ENCODE measurements at regions not wholly inside any gene's neighbourhood (a gene's known extent, or its start where the extent isn't known, plus 50 kb on each side); places are given as distances from the start of the nearest gene placed in this dataset.

DNA sequence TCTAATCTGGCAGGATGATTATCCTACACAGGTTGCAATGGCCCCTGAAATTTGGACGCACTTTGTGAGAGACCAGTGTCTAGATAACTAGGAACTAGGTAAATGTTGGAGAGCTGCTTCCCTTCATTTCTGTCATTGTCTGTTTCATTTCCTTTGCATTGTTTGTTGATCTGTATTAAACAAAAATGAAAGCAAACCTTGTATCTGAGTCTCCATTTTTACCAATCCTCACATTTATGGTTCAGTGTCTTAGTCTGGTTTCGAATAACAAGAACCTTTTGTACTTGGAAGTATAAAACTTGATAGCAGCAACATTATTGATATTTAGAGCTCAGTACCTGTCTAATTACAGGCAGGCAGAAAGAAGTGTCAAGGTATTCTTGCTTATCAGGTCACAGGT, 105.5 kb downstream of the MRPS30 start:
- TF ChIP-seq, protein P1, sequence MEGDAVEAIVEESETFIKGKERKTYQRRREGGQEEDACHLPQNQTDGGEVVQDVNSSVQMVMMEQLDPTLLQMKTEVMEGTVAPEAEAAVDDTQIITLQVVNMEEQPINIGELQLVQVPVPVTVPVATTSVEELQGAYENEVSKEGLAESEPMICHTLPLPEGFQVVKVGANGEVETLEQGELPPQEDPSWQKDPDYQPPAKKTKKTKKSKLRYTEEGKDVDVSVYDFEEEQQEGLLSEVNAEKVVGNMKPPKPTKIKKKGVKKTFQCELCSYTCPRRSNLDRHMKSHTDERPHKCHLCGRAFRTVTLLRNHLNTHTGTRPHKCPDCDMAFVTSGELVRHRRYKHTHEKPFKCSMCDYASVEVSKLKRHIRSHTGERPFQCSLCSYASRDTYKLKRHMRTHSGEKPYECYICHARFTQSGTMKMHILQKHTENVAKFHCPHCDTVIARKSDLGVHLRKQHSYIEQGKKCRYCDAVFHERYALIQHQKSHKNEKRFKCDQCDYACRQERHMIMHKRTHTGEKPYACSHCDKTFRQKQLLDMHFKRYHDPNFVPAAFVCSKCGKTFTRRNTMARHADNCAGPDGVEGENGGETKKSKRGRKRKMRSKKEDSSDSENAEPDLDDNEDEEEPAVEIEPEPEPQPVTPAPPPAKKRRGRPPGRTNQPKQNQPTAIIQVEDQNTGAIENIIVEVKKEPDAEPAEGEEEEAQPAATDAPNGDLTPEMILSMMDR (IDR thresholded peaks at IDR 0.05; ENCODE audit: insufficient read depth, low read length), result no peak
- TF ChIP-seq, protein P2, sequence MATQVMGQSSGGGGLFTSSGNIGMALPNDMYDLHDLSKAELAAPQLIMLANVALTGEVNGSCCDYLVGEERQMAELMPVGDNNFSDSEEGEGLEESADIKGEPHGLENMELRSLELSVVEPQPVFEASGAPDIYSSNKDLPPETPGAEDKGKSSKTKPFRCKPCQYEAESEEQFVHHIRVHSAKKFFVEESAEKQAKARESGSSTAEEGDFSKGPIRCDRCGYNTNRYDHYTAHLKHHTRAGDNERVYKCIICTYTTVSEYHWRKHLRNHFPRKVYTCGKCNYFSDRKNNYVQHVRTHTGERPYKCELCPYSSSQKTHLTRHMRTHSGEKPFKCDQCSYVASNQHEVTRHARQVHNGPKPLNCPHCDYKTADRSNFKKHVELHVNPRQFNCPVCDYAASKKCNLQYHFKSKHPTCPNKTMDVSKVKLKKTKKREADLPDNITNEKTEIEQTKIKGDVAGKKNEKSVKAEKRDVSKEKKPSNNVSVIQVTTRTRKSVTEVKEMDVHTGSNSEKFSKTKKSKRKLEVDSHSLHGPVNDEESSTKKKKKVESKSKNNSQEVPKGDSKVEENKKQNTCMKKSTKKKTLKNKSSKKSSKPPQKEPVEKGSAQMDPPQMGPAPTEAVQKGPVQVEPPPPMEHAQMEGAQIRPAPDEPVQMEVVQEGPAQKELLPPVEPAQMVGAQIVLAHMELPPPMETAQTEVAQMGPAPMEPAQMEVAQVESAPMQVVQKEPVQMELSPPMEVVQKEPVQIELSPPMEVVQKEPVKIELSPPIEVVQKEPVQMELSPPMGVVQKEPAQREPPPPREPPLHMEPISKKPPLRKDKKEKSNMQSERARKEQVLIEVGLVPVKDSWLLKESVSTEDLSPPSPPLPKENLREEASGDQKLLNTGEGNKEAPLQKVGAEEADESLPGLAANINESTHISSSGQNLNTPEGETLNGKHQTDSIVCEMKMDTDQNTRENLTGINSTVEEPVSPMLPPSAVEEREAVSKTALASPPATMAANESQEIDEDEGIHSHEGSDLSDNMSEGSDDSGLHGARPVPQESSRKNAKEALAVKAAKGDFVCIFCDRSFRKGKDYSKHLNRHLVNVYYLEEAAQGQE (IDR thresholded peaks at IDR 0.05; ENCODE audit: insufficient replicate concordance, low read depth), result no peak
- no peak for TF ChIP-seq SPI1 (IDR thresholded peaks at IDR 0.05; ENCODE audit: borderline replicate concordance, low read depth)
- no peak for TF ChIP-seq POLR2AphosphoS5 (IDR thresholded peaks at IDR 0.05; ENCODE audit: low read depth)

All from HL-60 (cell line).